Ovary (tissue), 3 donors: ENCODE measurements at regions not wholly inside any gene's neighbourhood (a gene's known extent, or its start where the extent isn't known, plus 50 kb on each side); places are given as distances from the start of the nearest gene placed in this dataset.
"Not testable (repeated sequence)": the region's sequence is repeated elsewhere in the genome, so short reads cannot be mapped to it uniquely, and the experiment has no call there.

Experiments
- CTCF ChIP-seq, 3 donors: fragments of 450-650 bp in 2 of 3; fragments of 200-600 bp in 1 of 3; IDR thresholded peaks; one replicate each; pipeline versions ENCODE4 v1.5.1 to v1.8.0; 2016 to 2022; ENCODE audit warnings: antibody characterized with exemption in 3 of 3, mild to moderate bottlenecking in 1 of 3
- POLR2A ChIP-seq: fragments of 450-650 bp; IDR thresholded peaks from one replicate; pipeline ENCODE4 v1.6.1; 2017; ENCODE audit warnings: antibody characterized with exemption, mild to moderate bottlenecking, moderate library complexity
- donor health status: DM: no; HTN: no; CAD: no.

- TF ChIP-seq CTCF (IDR thresholded peaks at IDR 0.05); POLR2A: not testable (repeated sequence)
Measured at GRCh38 chr15:20433468-20433867, 108.1 kb downstream of the GOLGA6L6 start.
